AG04450 (cell line): ENCODE measurements at regions not wholly inside any gene's neighbourhood (a gene's known extent, or its start where the extent isn't known, plus 50 kb on each side); places are given as distances from the start of the nearest gene placed in this dataset.
A peak's percentile ranks its signal among the peaks of the same experiment; 100 is the strongest.
"Not testable (repeated sequence)": the region's sequence is repeated elsewhere in the genome, so short reads cannot be mapped to it uniquely, and the experiment has no call there.

ENCODE experiments used
- CTCF ChIA-PET: fragments of 300-600, 350-600 bp; formaldehyde crosslinking; extraction: SDS; loops from one replicate; lab custom pipeline; 2022; ENCODE audit warnings: antibody characterized with exemption, inconsistent platforms; lab: Charles Lee
- POLR2A ChIA-PET: fragments of 350-600 bp; formaldehyde crosslinking; extraction: SDS; loops from one replicate; lab custom pipeline; 2021; ENCODE audit warnings: antibody characterized with exemption, inconsistent platforms; lab: Yijun Ruan, JAX
- DNase-seq: peaks from one replicate; pipeline ENCODE4 v3.0.0-alpha.2; 2011; ENCODE audit warnings: low read depth, low spot score
- H3K27ac ChIP-seq: one replicate; pipeline ENCODE4 v1.5.1; 2012; ENCODE audit warnings: low read depth, low read length, control low read depth
- H3K27me3 ChIP-seq: one replicate; pipeline ENCODE4 v1.6.0; 2012; ENCODE audit warnings: low read length; ENCODE audit not compliant: control insufficient read depth, insufficient read depth
- H3K4me3 ChIP-seq: 2 replicates; pipeline ENCODE4 v1.5.1; 2011; ENCODE audit warnings: mild to moderate bottlenecking, low read depth, low read length, control low read depth
- H3K9me3 ChIP-seq: 2 replicates; pipeline ENCODE4 v1.5.1; 2012; ENCODE audit warnings: low read length; ENCODE audit not compliant: control insufficient read depth, insufficient read depth
- TF ChIP-seq, protein P1 (sequence below): IDR thresholded peaks from 2 replicates; pipeline ENCODE4 v1.5.1; 2011; ENCODE audit warnings: low read depth, low read length, control low read depth, inconsistent platforms

DNA sequence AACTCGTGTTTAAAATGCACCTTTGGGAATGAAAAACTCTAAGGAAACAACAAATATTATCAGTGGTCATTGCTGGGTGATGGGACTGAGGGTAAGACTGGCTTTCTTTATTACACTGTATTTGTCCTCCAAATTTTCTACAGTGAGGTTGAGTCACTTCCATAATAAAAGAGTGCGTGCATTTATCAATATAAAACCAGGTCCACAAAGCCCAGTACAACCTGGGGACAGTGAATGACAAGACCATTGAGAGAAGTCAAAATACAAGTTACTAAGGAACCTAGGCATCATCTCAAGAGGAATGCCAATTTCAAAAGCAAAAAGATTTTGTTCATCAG is 76.4 kb downstream of the MAGED4 start:
- DNase-seq = no peak
- no peaks in the 10 kb centered on the region for H3K9me3 ChIP-seq
- H3K27ac ChIP-seq = no peak overlapping the region
- ChIA-PET CTCF (interaction anchor here (0.7 to 1.5 kb wide), 7 partner anchors 9 to 841 kb away, joined by 3 to 18 read pairs (median 7); no protein-coding TSS in a partner anchor), POLR2A (no interaction called here)
- H3K27me3 ChIP-seq = no peaks in the 10 kb centered on the region
- TF ChIP-seq, protein P1, sequence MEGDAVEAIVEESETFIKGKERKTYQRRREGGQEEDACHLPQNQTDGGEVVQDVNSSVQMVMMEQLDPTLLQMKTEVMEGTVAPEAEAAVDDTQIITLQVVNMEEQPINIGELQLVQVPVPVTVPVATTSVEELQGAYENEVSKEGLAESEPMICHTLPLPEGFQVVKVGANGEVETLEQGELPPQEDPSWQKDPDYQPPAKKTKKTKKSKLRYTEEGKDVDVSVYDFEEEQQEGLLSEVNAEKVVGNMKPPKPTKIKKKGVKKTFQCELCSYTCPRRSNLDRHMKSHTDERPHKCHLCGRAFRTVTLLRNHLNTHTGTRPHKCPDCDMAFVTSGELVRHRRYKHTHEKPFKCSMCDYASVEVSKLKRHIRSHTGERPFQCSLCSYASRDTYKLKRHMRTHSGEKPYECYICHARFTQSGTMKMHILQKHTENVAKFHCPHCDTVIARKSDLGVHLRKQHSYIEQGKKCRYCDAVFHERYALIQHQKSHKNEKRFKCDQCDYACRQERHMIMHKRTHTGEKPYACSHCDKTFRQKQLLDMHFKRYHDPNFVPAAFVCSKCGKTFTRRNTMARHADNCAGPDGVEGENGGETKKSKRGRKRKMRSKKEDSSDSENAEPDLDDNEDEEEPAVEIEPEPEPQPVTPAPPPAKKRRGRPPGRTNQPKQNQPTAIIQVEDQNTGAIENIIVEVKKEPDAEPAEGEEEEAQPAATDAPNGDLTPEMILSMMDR = no peak
- peak overlapping the region; percentile 71 for H3K4me3 ChIP-seq

DNA sequence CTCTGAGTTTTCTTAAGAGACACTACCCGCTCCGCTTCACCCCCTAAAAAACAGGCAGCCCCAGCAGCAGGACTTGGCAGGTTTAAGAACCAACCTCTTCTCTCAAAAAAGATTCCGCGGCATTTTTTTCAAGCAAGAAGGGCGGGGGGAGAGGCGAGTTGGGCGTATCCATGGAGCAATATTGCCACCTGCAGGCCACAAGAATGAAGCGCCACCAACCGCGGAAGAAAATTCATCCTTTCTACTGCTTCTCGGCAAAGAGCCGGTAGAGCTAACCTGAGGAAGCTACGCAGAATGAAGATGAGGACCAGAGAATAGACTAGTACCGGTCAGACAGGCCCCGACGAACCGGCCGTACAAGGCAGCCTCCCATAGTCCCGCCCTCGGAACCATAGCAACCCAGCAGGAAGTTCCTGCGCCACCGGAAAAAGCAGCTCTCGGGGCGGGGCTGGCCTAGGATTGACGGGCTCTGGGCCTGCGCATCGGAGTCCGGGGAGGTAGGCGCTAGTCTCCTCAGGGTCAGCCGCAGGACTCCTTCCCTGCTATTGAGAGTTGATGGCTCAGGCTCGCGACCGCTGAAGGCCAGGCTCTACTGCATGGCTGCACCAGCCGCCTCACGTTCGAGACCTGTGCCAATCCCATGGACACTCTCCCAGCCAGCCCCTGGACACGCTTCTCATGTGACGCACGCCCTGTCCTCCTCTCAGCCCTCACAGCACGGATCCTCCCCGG is 76.9 kb downstream of the MAGED4 start:
- TF ChIP-seq, protein P1 = peak; percentile 80
- H3K27ac ChIP-seq = peak overlapping the region; percentile 85
- H3K4me3 ChIP-seq = peak overlapping the region; percentile 71
- ChIA-PET CTCF (interaction anchor here (0.7 to 1.5 kb wide), 7 partner anchors 10 to 841 kb away, joined by 3 to 18 read pairs (median 7); no protein-coding TSS in a partner anchor), POLR2A (interaction anchor here (0.6 kb wide), 1 partner anchor 368 kb away, joined by 3 read pairs; the partner anchor contains the start of gene MAGED1)
- DNase-seq = peak; percentile 61
- no peaks in the 10 kb centered on the region for H3K27me3 ChIP-seq
- H3K9me3 ChIP-seq = no peaks in the 10 kb centered on the region

DNA sequence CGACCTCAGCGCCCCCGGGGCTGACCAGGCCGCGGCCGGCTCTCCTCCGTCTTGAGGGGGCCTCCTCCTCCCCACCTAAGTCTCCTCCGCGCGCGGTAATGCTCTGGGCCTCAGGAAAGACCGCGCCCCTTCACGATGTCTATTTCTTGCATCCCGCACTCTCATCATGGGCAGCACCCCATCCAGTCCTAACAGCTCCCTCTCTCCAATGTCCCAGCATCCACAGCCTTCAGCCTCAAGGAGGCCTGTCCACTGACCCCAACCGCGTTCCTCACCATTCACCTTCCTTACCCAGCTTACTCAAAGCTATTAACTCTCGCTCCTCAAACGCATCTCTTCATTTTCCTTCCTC is 77.5 kb downstream of the MAGED4 start:
- no peak for DNase-seq
- Histone ChIP-seq H3K4me3 (peak overlapping the region; percentile 71), H3K27me3 (no peaks in the 10 kb centered on the region), H3K27ac (no peak overlapping the region), H3K9me3 (no peaks in the 10 kb centered on the region)
- ChIA-PET POLR2A (interaction anchor here (0.6 kb wide), 1 partner anchor 369 kb away, joined by 3 read pairs; the partner anchor contains the start of gene MAGED1), CTCF (interaction anchor here (1.4 to 1.5 kb wide), 3 partner anchors 13 to 775 kb away, joined by 6 to 18 read pairs (median 14); no protein-coding TSS in a partner anchor)
- TF ChIP-seq, protein P1 = no peak

DNA sequence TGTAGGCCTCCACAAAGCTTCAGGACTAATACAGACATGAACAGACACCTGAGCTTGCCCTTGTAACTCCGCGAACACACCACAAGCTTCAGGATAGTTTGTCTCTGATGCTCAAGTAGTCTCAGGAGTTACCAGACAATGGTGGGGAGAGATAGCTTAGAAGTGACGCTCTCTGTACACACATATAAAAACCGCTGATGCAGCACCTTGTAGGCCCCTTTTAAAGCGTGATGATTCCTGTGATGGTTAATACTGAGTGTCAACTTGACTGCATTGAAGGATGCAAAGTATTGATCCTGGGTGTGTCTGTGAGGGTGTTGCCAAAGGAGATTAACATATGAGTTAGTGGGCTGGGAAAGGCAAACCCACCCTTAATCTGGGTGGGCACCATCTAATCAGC is 78.7 kb downstream of the MAGED4 start:
- TF ChIP-seq, protein P1 = no peak
- ChIA-PET CTCF (no interaction called here), POLR2A (no interaction called here)
- no peak overlapping the region for H3K4me3 ChIP-seq
- H3K9me3 ChIP-seq = no peaks in the 10 kb centered on the region
- no peak overlapping the region for H3K27ac ChIP-seq
- no peak for DNase-seq
- H3K27me3 ChIP-seq = no peaks in the 10 kb centered on the region

DNA sequence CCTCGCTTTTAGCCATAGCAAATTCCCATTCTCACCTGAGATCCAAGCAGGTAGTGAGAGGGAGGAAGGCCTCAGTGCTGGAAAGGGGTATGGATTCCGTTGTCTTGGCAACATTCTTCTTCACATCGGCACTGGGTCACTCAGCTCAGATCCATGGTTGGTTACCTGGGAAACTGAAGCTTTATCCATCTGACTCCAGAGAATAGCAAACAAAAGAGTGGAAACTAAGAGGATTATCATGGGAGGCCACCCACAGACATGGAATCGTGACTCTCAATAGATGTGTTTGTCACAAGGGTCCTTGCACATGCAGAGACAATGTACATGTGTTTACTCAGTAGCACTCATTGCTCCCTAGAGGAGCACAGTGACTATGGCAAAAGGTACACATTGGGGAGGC is 81.0 kb downstream of the MAGED4 start:
- Histone ChIP-seq H3K27me3 (no peaks in the 10 kb centered on the region), H3K9me3 (no peaks in the 10 kb centered on the region), H3K4me3 (no peak overlapping the region), H3K27ac (no peak overlapping the region)
- POLR2A ChIA-PET = no interaction called here
- DNase-seq = no peak
- CTCF ChIA-PET = no interaction called here
- TF ChIP-seq, protein P1 = no peak

DNA sequence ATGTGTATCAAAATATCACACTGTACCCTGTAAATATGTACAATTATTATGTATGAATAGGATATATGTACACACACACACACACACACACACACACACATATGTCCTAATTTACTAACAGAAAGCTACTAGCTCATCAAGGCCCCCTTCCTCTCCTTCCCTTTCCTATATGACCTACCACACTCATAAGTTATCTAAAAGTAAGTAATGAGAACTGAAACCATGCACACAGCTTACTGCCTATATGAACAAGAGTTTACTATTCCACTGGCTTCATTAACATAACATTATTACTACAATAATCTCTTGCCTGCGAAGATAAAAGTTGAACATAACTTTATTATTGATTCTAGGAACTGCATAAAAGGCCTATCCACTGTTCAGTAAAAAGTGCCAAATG is 83.8 kb downstream of the MAGED4 start:
- H3K27me3 ChIP-seq, POLR2A ChIA-PET, DNase-seq, H3K9me3 ChIP-seq, H3K4me3 ChIP-seq, H3K27ac ChIP-seq: not testable (repeated sequence)
- CTCF ChIA-PET = interaction anchor here (0.6 kb wide), 1 partner anchor 10 kb away, joined by 3 read pairs; no protein-coding TSS in a partner anchor
